Fibroblast of mammary gland (primary cell): ENCODE measurements at regions not wholly inside any gene's neighbourhood (a gene's known extent, or its start where the extent isn't known, plus 50 kb on each side); places are given as distances from the start of the nearest gene placed in this dataset.

Experiments
- DNase-seq: peaks from one replicate; pipeline ENCODE4 v3.0.0-alpha.2; 2010; ENCODE audit warnings: low read depth
- H3K4me3 ChIP-seq: 2 replicates; pipeline ENCODE4 v1.5.1; 2011; ENCODE audit warnings: low read depth, mild to moderate bottlenecking, low read length, moderate library complexity; ENCODE audit not compliant: control insufficient read depth
- TF ChIP-seq, protein P1 (sequence below): conservative IDR thresholded peaks from 2 replicates; pipeline ENCODE4 v1.5.1; 2011; ENCODE audit warnings: low read depth, low read length, inconsistent platforms; ENCODE audit not compliant: control insufficient read depth, insufficient read depth

DNA sequence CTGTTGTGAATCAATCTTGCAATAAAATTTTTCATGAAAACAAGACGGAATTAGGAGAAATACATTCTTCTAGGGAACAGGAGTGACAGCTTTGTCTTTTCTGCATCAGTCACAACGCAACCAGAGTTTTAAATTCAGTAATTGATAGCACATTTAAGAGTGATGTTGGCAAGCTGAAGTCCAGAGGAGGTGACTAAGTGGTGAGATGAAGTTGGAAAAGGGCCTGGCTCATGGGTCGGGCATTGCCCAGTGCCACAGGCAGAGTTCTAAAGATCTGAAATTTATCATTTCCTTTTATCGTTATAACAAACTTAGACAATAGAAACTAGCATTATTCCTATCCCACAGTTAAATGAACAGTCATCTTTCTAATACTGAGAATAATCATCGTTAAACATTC, 764.6 kb upstream of the ZEB2 start:
- peak; percentile 35 for DNase-seq
- TF ChIP-seq, protein P1, sequence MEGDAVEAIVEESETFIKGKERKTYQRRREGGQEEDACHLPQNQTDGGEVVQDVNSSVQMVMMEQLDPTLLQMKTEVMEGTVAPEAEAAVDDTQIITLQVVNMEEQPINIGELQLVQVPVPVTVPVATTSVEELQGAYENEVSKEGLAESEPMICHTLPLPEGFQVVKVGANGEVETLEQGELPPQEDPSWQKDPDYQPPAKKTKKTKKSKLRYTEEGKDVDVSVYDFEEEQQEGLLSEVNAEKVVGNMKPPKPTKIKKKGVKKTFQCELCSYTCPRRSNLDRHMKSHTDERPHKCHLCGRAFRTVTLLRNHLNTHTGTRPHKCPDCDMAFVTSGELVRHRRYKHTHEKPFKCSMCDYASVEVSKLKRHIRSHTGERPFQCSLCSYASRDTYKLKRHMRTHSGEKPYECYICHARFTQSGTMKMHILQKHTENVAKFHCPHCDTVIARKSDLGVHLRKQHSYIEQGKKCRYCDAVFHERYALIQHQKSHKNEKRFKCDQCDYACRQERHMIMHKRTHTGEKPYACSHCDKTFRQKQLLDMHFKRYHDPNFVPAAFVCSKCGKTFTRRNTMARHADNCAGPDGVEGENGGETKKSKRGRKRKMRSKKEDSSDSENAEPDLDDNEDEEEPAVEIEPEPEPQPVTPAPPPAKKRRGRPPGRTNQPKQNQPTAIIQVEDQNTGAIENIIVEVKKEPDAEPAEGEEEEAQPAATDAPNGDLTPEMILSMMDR, result no peak
- no peak overlapping the region for H3K4me3 ChIP-seq

DNA sequence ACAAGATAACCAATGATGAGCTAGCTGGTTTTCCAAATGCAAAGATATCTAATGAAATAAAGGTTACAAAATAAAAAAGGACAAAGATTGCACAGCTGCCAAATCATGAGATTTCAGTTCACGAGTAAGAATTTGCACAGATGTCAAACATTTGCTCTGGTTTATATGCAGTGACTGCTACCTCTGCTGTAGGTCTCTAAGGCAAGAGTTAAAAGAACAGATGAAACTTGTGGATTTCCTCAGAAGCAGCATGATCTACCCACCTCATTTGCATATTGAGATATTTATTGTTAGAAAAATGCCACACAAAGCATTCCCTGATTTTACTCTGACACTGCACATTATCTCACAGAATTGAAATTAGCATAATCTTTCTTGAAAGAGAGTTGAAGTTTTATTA, 763.2 kb upstream of the ZEB2 start:
- TF ChIP-seq, protein P1, result no peak
- H3K4me3 ChIP-seq, result no peak overlapping the region
- DNase-seq, result no peak

DNA sequence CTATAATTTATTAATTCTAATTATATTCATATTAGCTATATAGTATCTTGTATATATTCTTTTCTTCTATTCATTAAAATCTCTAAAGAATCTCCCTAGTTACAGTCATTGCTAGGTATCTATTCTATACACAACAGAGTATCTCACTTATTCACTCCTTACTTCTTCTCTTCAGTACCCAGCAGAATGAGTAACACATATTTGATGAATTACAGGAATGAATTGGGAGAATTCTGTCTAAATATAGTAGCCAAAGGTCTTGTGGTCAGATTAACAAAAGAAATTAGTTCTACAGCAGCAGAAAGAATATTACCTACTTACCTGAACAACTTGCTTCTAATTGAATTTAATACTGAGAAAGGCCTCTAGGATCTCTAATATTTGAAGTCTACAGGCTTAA, 758.0 kb upstream of the ZEB2 start:
- TF ChIP-seq, protein P1, result no peak
- DNase-seq, result peak; percentile 22
- no peak overlapping the region for H3K4me3 ChIP-seq

DNA sequence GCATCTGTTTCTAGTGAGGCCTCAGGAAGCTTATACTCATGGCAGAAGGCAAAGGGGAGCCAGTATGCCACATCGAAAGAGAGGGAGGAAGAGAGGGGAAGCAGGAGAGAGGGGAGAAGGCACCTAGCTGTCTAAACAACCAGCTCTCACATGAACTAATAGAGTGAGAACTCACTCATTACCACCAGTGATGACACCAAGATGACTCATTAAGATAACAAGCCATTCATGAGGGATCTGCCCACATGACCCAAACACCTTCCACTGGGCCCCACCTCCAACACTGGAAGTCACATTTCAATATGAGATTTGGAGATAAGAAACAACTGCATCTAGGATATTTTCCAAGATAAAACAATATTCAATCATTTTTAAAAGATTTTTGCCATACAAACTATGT, 753.9 kb upstream of the ZEB2 start:
- no peak overlapping the region for H3K4me3 ChIP-seq
- DNase-seq, result peak; percentile 20
- TF ChIP-seq, protein P1, result no peak

DNA sequence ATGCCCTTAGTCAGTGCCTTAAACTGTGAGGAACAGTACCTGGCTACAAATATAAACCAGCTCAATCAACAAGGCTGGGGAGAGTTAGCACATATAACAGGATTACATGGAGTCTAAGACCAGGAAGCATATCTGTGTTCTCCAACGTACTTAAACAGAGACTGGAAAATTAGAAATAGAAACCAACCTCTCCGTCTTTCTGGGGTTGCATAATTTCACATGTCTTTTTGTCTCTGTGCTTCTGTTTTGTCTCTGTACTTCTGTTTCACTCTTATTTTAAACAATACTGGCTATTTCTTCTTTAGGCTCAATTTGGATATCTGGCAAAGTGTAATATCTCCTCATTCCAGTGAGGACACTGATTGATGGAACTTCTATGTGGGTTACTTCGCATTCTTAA, 749.0 kb upstream of the ZEB2 start:
- TF ChIP-seq, protein P1, result no peak
- no peak overlapping the region for H3K4me3 ChIP-seq
- DNase-seq, result no peak

DNA sequence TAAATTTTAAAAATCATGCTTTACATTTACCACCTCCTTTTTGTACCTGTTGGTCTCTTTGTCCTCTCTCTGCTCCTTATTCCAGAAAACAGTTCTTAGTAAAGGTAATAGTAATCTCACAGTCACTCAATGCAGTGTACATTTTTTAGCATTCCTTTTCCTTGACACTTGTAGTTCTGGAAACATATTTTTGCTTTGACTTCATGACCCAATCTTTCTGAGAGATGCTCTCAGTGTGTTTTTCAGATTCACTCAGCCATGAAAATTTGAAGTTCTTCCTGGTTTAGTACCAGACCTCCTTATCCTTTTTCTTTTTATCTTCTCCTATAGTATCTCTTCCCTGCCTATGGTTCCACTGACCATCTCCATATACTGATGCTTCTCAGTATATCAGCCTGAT, 747.5 kb upstream of the ZEB2 start:
- DNase-seq, result no peak
- H3K4me3 ChIP-seq, result no peak overlapping the region
- TF ChIP-seq, protein P1, result no peak

DNA sequence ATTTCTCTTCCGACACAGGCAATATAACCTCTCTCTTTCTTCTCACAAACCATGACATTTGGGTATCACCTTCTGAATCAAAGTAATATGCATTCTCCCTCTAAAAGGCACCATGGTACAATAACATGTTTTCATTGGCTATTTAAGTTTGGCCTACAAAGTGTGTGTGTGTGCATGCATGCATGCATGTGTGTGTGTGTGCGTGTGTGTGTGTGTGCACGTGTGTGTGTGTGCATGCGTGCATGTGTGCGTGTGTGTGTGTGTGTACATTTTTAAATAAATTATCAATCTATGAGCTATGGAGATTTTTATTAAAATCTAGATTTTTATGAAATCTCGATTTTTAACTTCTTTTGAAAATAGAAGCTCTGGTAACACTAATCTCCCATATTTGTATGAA, 745.3 kb upstream of the ZEB2 start:
- DNase-seq, result no peak
- TF ChIP-seq, protein P1, result no peak
- no peak overlapping the region for H3K4me3 ChIP-seq
